Caco-2 (cell line): ENCODE measurements at regions not wholly inside any gene's neighbourhood (a gene's known extent, or its start where the extent isn't known, plus 50 kb on each side); places are given as distances from the start of the nearest gene placed in this dataset.

Experiments
- BruUV-seq: library from RNA; stranded (reverse); fragments of 400-500 nt; replicated peaks from 2 replicates; lab custom pipeline; 2021; lab: Mats Ljungman, UMichigan
- CTCF ChIA-PET: fragments of 300-600 bp; sonication (Branson Sonifier 250); formaldehyde crosslinking; loops from one replicate; lab custom pipeline; 2022; ENCODE audit warnings: antibody characterized with exemption; lab: Charles Lee
- POLR2A ChIA-PET: fragments of 300-600 bp; sonication (Branson Sonifier 250); formaldehyde crosslinking; loops from one replicate; lab custom pipeline; 2022; ENCODE audit warnings: antibody characterized with exemption; lab: Charles Lee
- DNase-seq, 2 experiments: peaks; one replicate each; pipeline versions ENCODE4 v3.0.0 to v3.0.0-alpha.2; 2020 to 2022
- H3K27me3 ChIP-seq: replicated peaks from 2 replicates; pipeline ENCODE4 v1.6.0; 2011; ENCODE audit warnings: low read length; ENCODE audit not compliant: control insufficient read depth, insufficient read depth
- H3K36me3 ChIP-seq: 2 replicates; pipeline ENCODE4 v1.5.1; 2011; ENCODE audit warnings: low read length; ENCODE audit not compliant: control insufficient read depth, insufficient read depth
- H3K4me1 ChIP-seq: fragments of 250-450 bp; sonication (Bioruptor Pico); 2 replicates; pipeline ENCODE4 v1.5.1; 2020; ENCODE audit warnings: mild to moderate bottlenecking
- H3K4me3 ChIP-seq: 2 replicates; pipeline ENCODE4 v1.5.1; 2011; ENCODE audit warnings: low read depth, mild to moderate bottlenecking, control low read depth, low read length
- H3K9me3 ChIP-seq: fragments of 250-450 bp; sonication (Bioruptor Pico); 2 replicates; pipeline ENCODE4 v1.5.1; 2020; ENCODE audit warnings: mild to moderate bottlenecking, moderate library complexity
- H3K27ac Mint-ChIP-seq: one replicate; pipeline ENCODE4 v1.8.0; 2022; ENCODE audit warnings: mixed read lengths; ENCODE audit not compliant: unreplicated experiment
- H3K27me3 Mint-ChIP-seq: one replicate; pipeline ENCODE4 v1.8.0; 2022; ENCODE audit warnings: mixed read lengths; ENCODE audit not compliant: insufficient read depth, unreplicated experiment
- H3K36me3 Mint-ChIP-seq: one replicate; pipeline ENCODE4 v1.8.0; 2022; ENCODE audit warnings: mild to moderate bottlenecking, mixed read lengths; ENCODE audit not compliant: insufficient read depth, unreplicated experiment
- H3K4me1 Mint-ChIP-seq: one replicate; pipeline ENCODE4 v1.8.0; 2022; ENCODE audit warnings: low read depth, mixed read lengths; ENCODE audit not compliant: unreplicated experiment
- H3K4me3 Mint-ChIP-seq: one replicate; pipeline ENCODE4 v1.8.0; 2022; ENCODE audit warnings: mild to moderate bottlenecking, moderate library complexity, mixed read lengths; ENCODE audit not compliant: unreplicated experiment
- H3K9me3 Mint-ChIP-seq: one replicate; pipeline ENCODE4 v1.8.0; 2022; ENCODE audit warnings: mixed read lengths; ENCODE audit not compliant: unreplicated experiment
- intact Hi-C: fragments of 100-400 bp; cut with micrococcal nuclease; formaldehyde crosslinking; loops from one replicate; pipeline ENCODE4 v1.10.0; 2022; ENCODE audit not compliant: unreplicated experiment
- TF ChIP-seq, protein P1 (sequence below), 2 experiments: fragments of 200-600 bp in 1 of 2; IDR thresholded peaks; 1 replicate in 1 of 2; 2 replicates in 1 of 2; pipeline versions ENCODE4 v1.5.1 to v1.8.0; 2011 to 2022; ENCODE audit warnings: antibody characterized with exemption in 1 of 2, control low read depth in 1 of 2, inconsistent platforms in 1 of 2, low read depth in 1 of 2, low read length in 1 of 2, mild to moderate bottlenecking in 1 of 2, moderate library complexity in 1 of 2; ENCODE audit not compliant: insufficient read depth in 1 of 2, severe bottlenecking in 1 of 2, unreplicated experiment in 1 of 2

DNA sequence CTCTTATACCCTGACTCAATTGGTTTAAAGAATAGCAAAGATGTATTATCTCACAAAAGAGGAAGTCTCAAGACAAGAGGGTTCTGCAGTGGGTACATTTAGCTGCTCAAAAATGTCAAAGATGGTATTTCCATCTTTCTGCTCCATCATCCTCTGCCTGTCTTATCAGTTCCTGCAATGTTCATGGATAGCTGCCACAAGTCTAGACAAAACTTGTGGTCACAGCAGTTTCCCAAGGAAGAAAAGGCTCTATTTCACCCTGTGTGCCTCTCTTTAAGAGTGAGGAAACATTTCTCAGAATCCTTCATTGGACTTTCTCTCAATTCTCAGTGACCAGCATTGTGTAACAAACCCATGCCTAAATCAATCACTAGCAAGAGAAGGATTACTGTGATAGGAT is 634.2 kb upstream of the AUTS2 start:
- Histone ChIP-seq H3K4me1 (no peaks in the 10 kb centered on the region), H3K36me3 (no peaks in the 10 kb centered on the region), H3K4me3 (no peak overlapping the region), H3K9me3 (peaks cover 3% of the 10 kb centered on the region; the same call in 1 of the 2 replicates), H3K27me3 (no peaks in the 10 kb centered on the region)
- no peaks in the 10 kb centered on the region for H3K4me1 Mint-ChIP-seq
- no peak overlapping the region for H3K4me3 Mint-ChIP-seq
- H3K9me3 Mint-ChIP-seq = peaks cover 22% of the 10 kb centered on the region
- H3K36me3 Mint-ChIP-seq = no peaks in the 10 kb centered on the region
- TF ChIP-seq, protein P1, sequence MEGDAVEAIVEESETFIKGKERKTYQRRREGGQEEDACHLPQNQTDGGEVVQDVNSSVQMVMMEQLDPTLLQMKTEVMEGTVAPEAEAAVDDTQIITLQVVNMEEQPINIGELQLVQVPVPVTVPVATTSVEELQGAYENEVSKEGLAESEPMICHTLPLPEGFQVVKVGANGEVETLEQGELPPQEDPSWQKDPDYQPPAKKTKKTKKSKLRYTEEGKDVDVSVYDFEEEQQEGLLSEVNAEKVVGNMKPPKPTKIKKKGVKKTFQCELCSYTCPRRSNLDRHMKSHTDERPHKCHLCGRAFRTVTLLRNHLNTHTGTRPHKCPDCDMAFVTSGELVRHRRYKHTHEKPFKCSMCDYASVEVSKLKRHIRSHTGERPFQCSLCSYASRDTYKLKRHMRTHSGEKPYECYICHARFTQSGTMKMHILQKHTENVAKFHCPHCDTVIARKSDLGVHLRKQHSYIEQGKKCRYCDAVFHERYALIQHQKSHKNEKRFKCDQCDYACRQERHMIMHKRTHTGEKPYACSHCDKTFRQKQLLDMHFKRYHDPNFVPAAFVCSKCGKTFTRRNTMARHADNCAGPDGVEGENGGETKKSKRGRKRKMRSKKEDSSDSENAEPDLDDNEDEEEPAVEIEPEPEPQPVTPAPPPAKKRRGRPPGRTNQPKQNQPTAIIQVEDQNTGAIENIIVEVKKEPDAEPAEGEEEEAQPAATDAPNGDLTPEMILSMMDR (IDR thresholded peaks at IDR 0.05; ENCODE audit: insufficient read depth in 1 of 2, low read depth in 1 of 2, low read length in 1 of 2, severe bottlenecking in 1 of 2, unreplicated experiment in 1 of 2) = no peak
- H3K27me3 Mint-ChIP-seq = no peaks in the 10 kb centered on the region
- DNase-seq = no peak
- ChIA-PET POLR2A (no interaction called here), CTCF (no interaction called here)
- no peak overlapping the region for H3K27ac Mint-ChIP-seq
- intact Hi-C loops = no loop called here
- no TSS peak for BruUV-seq

DNA sequence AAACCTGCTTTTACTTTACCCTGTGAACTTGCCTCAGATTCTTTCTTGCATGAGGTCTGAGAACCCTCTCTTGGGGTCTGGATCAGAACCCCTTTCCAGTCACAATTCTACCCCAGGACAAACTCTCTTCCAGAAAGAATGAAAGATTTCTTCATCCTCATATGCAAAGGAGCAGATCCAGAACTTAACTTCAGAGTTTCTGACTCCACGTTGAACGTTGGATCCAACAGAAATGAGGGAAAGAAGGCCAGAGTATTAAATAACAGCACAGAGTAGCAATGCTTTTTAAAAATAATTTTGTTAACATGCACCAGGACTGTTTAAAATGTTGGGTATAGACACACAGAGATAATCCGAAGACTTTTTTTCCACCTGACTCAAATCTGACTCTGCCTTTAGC is 632.9 kb upstream of the AUTS2 start:
- H3K4me3 ChIP-seq = no peak overlapping the region
- H3K9me3 Mint-ChIP-seq = peaks cover 10% of the 10 kb centered on the region
- BruUV-seq = no TSS peak
- no peak overlapping the region for H3K27ac Mint-ChIP-seq
- H3K36me3 Mint-ChIP-seq = no peaks in the 10 kb centered on the region
- DNase-seq = no peak
- H3K36me3 ChIP-seq = no peaks in the 10 kb centered on the region
- ChIA-PET POLR2A (no interaction called here), CTCF (interaction anchor here (0.6 kb wide), 1 partner anchor 85 kb away, joined by 5 read pairs; no protein-coding TSS in a partner anchor)
- intact Hi-C loops = no loop called here
- TF ChIP-seq, protein P1 (IDR thresholded peaks at IDR 0.05; ENCODE audit: insufficient read depth in 1 of 2, low read depth in 1 of 2, low read length in 1 of 2, severe bottlenecking in 1 of 2, unreplicated experiment in 1 of 2) = no peak
- no peak overlapping the region for H3K4me3 Mint-ChIP-seq
- H3K9me3 ChIP-seq = peaks cover 3% of the 10 kb centered on the region; the same call in 1 of the 2 replicates
- H3K27me3 Mint-ChIP-seq = no peaks in the 10 kb centered on the region
- no peaks in the 10 kb centered on the region for H3K4me1 ChIP-seq
- H3K4me1 Mint-ChIP-seq = no peaks in the 10 kb centered on the region
- H3K27me3 ChIP-seq = no peaks in the 10 kb centered on the region

DNA sequence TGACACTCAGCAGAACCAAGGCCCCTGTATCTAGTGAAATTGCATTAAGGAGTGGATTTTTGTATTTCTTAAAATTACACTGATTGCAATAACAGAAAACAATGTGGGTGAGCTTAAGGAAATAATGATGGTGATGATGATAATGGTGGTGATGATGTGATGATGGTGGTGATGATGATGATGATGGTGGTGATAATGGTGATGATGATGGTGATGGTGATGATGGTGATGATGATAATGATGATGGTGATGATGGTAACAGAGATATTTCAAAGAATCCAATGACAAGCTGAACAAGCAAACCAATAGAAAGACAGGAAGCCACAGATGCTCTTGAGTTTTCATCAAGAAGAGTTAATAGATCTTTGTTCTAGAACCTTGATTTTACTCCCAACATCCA is 630.7 kb upstream of the AUTS2 start:
- CTCF ChIA-PET = no interaction called here

More for the DNA sequence above, 630.7 kb upstream of the AUTS2 start:
- H3K27me3 Mint-ChIP-seq = no peaks in the 10 kb centered on the region
- no peak overlapping the region for H3K27ac Mint-ChIP-seq
- H3K36me3 ChIP-seq = no peaks in the 10 kb centered on the region
- DNase-seq = no peak
- H3K9me3 Mint-ChIP-seq = peaks cover 10% of the 10 kb centered on the region
- H3K4me1 ChIP-seq = no peaks in the 10 kb centered on the region
- H3K4me1 Mint-ChIP-seq = no peaks in the 10 kb centered on the region
- intact Hi-C loops = no loop called here
- no TSS peak for BruUV-seq
- no peak overlapping the region for H3K4me3 Mint-ChIP-seq
- TF ChIP-seq, protein P1 (IDR thresholded peaks at IDR 0.05; ENCODE audit: insufficient read depth in 1 of 2, low read depth in 1 of 2, low read length in 1 of 2, severe bottlenecking in 1 of 2, unreplicated experiment in 1 of 2) = no peak
- H3K4me3 ChIP-seq = no peak overlapping the region
- POLR2A ChIA-PET = no interaction called here
- no peaks in the 10 kb centered on the region for H3K36me3 Mint-ChIP-seq
- H3K9me3 ChIP-seq = peaks cover 3% of the 10 kb centered on the region; the same call in 1 of the 2 replicates
- no peaks in the 10 kb centered on the region for H3K27me3 ChIP-seq
